ENCODE measurements at regions not wholly inside any gene's neighbourhood (a gene's known extent, or its start where the extent isn't known, plus 50 kb on each side); places are given as distances from the start of the nearest gene placed in this dataset.

- no peak for TF ChIP-seq POLR2AphosphoS5 (IDR thresholded peaks at IDR 0.05)
- TF ChIP-seq CTCF (IDR thresholded peaks at IDR 0.05), result no peak
- no peak for TF ChIP-seq EP300 (IDR thresholded peaks at IDR 0.05)
Measured at GRCh38 chr13:89163096-89163495, 1491.9 kb downstream of the SLITRK5 start.

Data from sigmoid colon (tissue), 4 donors.